GM23338 (cell line): ENCODE measurements at regions not wholly inside any gene's neighbourhood (a gene's known extent, or its start where the extent isn't known, plus 50 kb on each side); places are given as distances from the start of the nearest gene placed in this dataset.

Source experiments
- STAT1 ChIP-seq: IDR thresholded peaks from one replicate; pipeline ENCODE4 v1.6.1; 2016; ENCODE audit warnings: antibody characterized with exemption; ENCODE audit not compliant: unreplicated experiment
- TF ChIP-seq, protein P1 (sequence below), 2 experiments: fragments of 200-600 bp in 1 of 2; sonication (generic) in 1 of 2; conservative IDR thresholded peaks; 2 replicates each; pipeline versions ENCODE4 v1.5.1 to v1.6.1; 2016 to 2017; ENCODE audit warnings: antibody characterized with exemption in 2 of 2, low read depth in 2 of 2, mild to moderate bottlenecking in 2 of 2, moderate library complexity in 1 of 2

DNA sequence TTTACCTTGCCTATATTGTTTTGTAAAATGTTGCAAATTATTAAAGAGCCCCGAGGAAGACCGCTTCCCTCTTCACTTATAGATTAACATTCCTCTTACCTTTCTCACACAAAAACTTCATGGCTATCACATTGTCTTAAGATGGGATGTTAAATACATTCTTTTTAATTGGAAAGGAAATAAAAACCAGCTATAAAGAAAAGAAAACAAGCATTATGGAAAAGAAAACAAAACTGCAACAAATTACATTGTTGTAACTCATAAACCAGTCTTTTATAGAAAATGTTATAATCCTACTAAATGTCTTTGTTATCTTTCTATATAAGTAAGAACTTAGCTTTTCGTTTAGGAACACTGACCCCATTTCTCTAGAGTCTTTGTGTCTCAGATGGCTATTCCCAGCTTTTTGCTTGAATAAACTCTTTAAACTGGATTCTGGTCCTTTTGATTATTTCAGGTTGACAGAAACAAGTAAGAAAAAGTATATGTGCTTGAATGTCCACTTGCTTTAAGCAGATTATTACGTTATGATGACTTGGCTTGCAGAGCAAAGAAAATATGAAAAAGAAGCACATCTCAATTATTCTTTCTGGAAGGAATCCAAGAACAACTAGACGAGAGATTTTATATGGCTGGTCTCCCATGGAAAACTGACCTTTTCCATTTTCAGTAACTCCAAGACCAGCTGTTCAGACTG, 128.2 kb downstream of the AKR1D1 start:
- no peak for TF ChIP-seq STAT1
- TF ChIP-seq, protein P1, sequence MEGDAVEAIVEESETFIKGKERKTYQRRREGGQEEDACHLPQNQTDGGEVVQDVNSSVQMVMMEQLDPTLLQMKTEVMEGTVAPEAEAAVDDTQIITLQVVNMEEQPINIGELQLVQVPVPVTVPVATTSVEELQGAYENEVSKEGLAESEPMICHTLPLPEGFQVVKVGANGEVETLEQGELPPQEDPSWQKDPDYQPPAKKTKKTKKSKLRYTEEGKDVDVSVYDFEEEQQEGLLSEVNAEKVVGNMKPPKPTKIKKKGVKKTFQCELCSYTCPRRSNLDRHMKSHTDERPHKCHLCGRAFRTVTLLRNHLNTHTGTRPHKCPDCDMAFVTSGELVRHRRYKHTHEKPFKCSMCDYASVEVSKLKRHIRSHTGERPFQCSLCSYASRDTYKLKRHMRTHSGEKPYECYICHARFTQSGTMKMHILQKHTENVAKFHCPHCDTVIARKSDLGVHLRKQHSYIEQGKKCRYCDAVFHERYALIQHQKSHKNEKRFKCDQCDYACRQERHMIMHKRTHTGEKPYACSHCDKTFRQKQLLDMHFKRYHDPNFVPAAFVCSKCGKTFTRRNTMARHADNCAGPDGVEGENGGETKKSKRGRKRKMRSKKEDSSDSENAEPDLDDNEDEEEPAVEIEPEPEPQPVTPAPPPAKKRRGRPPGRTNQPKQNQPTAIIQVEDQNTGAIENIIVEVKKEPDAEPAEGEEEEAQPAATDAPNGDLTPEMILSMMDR (conservative IDR thresholded peaks at IDR 0.05; ENCODE audit: low read depth in 2 of 2): no peak
